WERI-Rb-1 (cell line): ENCODE measurements at regions not wholly inside any gene's neighbourhood (a gene's known extent, or its start where the extent isn't known, plus 50 kb on each side); places are given as distances from the start of the nearest gene placed in this dataset.

Experiments
- DNase-seq: peaks from one replicate; pipeline ENCODE4 v3.0.0-alpha.2; 2020
- H3K27ac ChIP-seq: fragments of 250-450 bp; sonication (Bioruptor Pico); 2 replicates; pipeline ENCODE4 v1.5.1; 2020; ENCODE audit warnings: mild to moderate bottlenecking, moderate library complexity
- H3K27me3 ChIP-seq: fragments of 250-450 bp; sonication (Bioruptor Pico); 2 replicates; pipeline ENCODE4 v1.5.1; 2021; ENCODE audit warnings: mild to moderate bottlenecking, low read depth, moderate library complexity; ENCODE audit not compliant: insufficient read depth, severe bottlenecking
- H3K36me3 ChIP-seq: fragments of 250-450 bp; sonication (Bioruptor Pico); 2 replicates; pipeline ENCODE4 v1.5.1; 2020; ENCODE audit warnings: mild to moderate bottlenecking, moderate library complexity
- H3K4me3 ChIP-seq: 2 replicates; pipeline ENCODE4 v1.5.1; 2011; ENCODE audit warnings: low read depth, mild to moderate bottlenecking, control low read depth, low read length
- H3K9me3 ChIP-seq: fragments of 250-450 bp; sonication (Bioruptor Pico); 2 replicates; pipeline ENCODE4 v1.5.1; 2021; ENCODE audit warnings: mild to moderate bottlenecking, moderate library complexity; ENCODE audit not compliant: severe bottlenecking
- TF ChIP-seq, protein P1 (sequence below): IDR thresholded peaks from 2 replicates; pipeline ENCODE4 v1.5.1; 2011; ENCODE audit warnings: low read depth, mild to moderate bottlenecking, control low read depth, inconsistent platforms, low read length

GRCh38 chr4:16992566-16993225, 94.3 kb upstream of the LDB2 start:
- H3K9me3 ChIP-seq, result no peaks in the 10 kb centered on the region
- no peaks in the 10 kb centered on the region for H3K36me3 ChIP-seq
- H3K27me3 ChIP-seq, result peaks cover 20% of the 10 kb centered on the region
- no peak overlapping the region for H3K27ac ChIP-seq
- no peak overlapping the region for H3K4me3 ChIP-seq
- TF ChIP-seq, protein P1, sequence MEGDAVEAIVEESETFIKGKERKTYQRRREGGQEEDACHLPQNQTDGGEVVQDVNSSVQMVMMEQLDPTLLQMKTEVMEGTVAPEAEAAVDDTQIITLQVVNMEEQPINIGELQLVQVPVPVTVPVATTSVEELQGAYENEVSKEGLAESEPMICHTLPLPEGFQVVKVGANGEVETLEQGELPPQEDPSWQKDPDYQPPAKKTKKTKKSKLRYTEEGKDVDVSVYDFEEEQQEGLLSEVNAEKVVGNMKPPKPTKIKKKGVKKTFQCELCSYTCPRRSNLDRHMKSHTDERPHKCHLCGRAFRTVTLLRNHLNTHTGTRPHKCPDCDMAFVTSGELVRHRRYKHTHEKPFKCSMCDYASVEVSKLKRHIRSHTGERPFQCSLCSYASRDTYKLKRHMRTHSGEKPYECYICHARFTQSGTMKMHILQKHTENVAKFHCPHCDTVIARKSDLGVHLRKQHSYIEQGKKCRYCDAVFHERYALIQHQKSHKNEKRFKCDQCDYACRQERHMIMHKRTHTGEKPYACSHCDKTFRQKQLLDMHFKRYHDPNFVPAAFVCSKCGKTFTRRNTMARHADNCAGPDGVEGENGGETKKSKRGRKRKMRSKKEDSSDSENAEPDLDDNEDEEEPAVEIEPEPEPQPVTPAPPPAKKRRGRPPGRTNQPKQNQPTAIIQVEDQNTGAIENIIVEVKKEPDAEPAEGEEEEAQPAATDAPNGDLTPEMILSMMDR, result no peak
- DNase-seq, result no peak

GRCh38 chr4:16991450-16991849, 93.0 kb upstream of the LDB2 start:
- Histone ChIP-seq H3K27ac (no peak overlapping the region), H3K4me3 (no peak overlapping the region), H3K36me3 (no peaks in the 10 kb centered on the region), H3K27me3 (peaks cover 13% of the 10 kb centered on the region), H3K9me3 (no peaks in the 10 kb centered on the region)
- DNase-seq, result no peak
- TF ChIP-seq, protein P1, result no peak

- Histone ChIP-seq H3K9me3 (no peaks in the 10 kb centered on the region), H3K27me3 (peaks cover 13% of the 10 kb centered on the region), H3K4me3 (no peak overlapping the region), H3K36me3 (no peaks in the 10 kb centered on the region), H3K27ac (no peak overlapping the region)
- TF ChIP-seq, protein P1, result no peak
- no peak for DNase-seq
These were observed 90.9 kb upstream of the LDB2 start for GRCh38 chr4:16989371-16989770.

DNA sequence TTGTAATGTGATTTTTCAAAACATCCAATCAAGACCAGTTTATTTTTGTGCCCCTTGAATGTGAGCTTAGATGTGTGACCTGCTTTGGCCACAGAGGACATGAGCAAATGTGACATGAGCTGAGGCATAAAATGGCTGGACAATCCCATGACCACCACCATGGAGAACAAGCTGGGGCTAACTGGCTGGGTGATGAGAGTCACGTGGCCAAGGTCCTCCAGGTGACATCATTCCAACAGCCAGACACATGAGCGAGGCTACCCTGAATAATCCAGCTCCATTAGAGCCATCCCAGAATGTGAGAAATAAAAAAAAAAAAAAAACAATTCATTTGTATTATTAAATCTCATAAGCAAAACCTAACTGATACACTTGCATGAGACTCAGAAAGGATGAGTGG, 90.4 kb upstream of the LDB2 start:
- TF ChIP-seq, protein P1, result no peak
- H3K27ac ChIP-seq, result no peak overlapping the region
- H3K27me3 ChIP-seq, result peaks cover 13% of the 10 kb centered on the region
- no peaks in the 10 kb centered on the region for H3K36me3 ChIP-seq
- no peak for DNase-seq
- H3K4me3 ChIP-seq, result no peak overlapping the region
- no peaks in the 10 kb centered on the region for H3K9me3 ChIP-seq

DNA sequence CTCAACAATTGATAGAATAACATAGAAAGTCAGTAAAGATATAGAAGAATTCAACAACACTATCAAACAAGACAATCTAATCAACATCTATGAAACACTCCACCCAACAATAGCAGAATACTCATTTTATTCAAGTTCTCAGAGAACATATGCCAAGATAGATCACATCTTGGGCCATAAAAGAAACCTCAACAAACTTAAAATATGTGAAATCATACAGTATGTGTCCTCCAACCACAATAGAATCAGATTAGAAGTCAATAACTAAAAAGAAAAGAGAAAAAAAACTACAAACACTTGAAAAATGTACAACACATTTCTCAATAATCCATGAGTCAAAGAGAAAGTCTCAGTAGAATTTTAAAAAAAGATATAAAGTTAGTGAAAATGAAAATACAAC, 78.6 kb upstream of the LDB2 start:
- DNase-seq, result no peak
- H3K27ac ChIP-seq, result no peak overlapping the region
- H3K9me3 ChIP-seq, result no peaks in the 10 kb centered on the region
- H3K4me3 ChIP-seq, result no peak overlapping the region
- TF ChIP-seq, protein P1, result no peak
- H3K27me3 ChIP-seq, result peaks cover 10% of the 10 kb centered on the region
- no peaks in the 10 kb centered on the region for H3K36me3 ChIP-seq

- Histone ChIP-seq H3K4me3 (no peak overlapping the region), H3K27me3 (peaks cover 28% of the 10 kb centered on the region), H3K36me3 (no peaks in the 10 kb centered on the region), H3K27ac (no peak overlapping the region), H3K9me3 (no peaks in the 10 kb centered on the region)
- DNase-seq, result no peak
- TF ChIP-seq, protein P1, result no peak
These were observed 71.3 kb upstream of the LDB2 start for GRCh38 chr4:16969696-16970135.
